C4-2B (cell line): ENCODE measurements at regions not wholly inside any gene's neighbourhood (a gene's known extent, or its start where the extent isn't known, plus 50 kb on each side); places are given as distances from the start of the nearest gene placed in this dataset.

Experiments used
- ZFX ChIP-seq: fragments of 450-650 bp; IDR thresholded peaks from 2 replicates; pipeline ENCODE4 v1.6.1; 2017
- TF ChIP-seq, protein P1 (sequence below): fragments of 450-650 bp; conservative IDR thresholded peaks from 2 replicates; pipeline ENCODE4 v1.5.1; 2017; ENCODE audit warnings: mild to moderate bottlenecking

- TF ChIP-seq, protein P1, sequence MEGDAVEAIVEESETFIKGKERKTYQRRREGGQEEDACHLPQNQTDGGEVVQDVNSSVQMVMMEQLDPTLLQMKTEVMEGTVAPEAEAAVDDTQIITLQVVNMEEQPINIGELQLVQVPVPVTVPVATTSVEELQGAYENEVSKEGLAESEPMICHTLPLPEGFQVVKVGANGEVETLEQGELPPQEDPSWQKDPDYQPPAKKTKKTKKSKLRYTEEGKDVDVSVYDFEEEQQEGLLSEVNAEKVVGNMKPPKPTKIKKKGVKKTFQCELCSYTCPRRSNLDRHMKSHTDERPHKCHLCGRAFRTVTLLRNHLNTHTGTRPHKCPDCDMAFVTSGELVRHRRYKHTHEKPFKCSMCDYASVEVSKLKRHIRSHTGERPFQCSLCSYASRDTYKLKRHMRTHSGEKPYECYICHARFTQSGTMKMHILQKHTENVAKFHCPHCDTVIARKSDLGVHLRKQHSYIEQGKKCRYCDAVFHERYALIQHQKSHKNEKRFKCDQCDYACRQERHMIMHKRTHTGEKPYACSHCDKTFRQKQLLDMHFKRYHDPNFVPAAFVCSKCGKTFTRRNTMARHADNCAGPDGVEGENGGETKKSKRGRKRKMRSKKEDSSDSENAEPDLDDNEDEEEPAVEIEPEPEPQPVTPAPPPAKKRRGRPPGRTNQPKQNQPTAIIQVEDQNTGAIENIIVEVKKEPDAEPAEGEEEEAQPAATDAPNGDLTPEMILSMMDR: no peak
- TF ChIP-seq ZFX: no peak
Observed at GRCh38 chrX:147675819-147676218, 235.9 kb upstream of the FMR1 start.
